ENCODE measurements at regions not wholly inside any gene's neighbourhood (a gene's known extent, or its start where the extent isn't known, plus 50 kb on each side); places are given as distances from the start of the nearest gene placed in this dataset.

DNA sequence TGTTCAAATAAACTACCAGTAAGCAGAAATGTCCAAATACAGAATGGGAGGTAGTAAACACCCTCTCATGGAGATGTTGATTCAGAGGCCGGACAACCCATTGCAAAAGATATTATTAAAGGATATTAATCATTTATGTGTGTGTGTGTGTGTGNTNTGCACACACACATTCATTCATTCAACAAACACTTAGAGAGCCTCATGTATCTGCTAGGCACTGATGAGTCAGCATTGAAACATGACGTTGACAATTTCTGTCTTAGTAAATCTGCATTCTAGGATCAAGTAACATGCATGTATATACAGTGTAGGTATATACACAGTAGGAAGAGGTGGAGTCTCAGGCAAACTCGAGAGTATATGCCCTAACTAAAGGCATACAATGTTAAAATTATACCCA, 187.0 kb downstream of the ZNF365 start:
- no peaks in the 10 kb centered on the region for H3K9me3 ChIP-seq
- no peaks in the 10 kb centered on the region for H3K36me3 ChIP-seq (ENCODE audit: low read depth, missing control alignments)
- DNase-seq, result no peak
- 69 to 92% methylated on average over 3 of the region's 3 CpGs for WGBS, 2 donors
- peaks cover 4% of the 10 kb centered on the region for H3K4me1 ChIP-seq
- H3K4me3 ChIP-seq, result no peak overlapping the region
- no peaks in the 10 kb centered on the region for H3K27me3 ChIP-seq
- no peak overlapping the region for H3K27ac ChIP-seq
- intact Hi-C loops (cut with DNase I; ENCODE audit: low total_unique reads), result no loop called here
- no peak for TF ChIP-seq POLR2A (IDR thresholded peaks at IDR 0.05)
- TF ChIP-seq, protein P1, sequence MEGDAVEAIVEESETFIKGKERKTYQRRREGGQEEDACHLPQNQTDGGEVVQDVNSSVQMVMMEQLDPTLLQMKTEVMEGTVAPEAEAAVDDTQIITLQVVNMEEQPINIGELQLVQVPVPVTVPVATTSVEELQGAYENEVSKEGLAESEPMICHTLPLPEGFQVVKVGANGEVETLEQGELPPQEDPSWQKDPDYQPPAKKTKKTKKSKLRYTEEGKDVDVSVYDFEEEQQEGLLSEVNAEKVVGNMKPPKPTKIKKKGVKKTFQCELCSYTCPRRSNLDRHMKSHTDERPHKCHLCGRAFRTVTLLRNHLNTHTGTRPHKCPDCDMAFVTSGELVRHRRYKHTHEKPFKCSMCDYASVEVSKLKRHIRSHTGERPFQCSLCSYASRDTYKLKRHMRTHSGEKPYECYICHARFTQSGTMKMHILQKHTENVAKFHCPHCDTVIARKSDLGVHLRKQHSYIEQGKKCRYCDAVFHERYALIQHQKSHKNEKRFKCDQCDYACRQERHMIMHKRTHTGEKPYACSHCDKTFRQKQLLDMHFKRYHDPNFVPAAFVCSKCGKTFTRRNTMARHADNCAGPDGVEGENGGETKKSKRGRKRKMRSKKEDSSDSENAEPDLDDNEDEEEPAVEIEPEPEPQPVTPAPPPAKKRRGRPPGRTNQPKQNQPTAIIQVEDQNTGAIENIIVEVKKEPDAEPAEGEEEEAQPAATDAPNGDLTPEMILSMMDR (IDR thresholded peaks at IDR 0.05), result no peak

DNA sequence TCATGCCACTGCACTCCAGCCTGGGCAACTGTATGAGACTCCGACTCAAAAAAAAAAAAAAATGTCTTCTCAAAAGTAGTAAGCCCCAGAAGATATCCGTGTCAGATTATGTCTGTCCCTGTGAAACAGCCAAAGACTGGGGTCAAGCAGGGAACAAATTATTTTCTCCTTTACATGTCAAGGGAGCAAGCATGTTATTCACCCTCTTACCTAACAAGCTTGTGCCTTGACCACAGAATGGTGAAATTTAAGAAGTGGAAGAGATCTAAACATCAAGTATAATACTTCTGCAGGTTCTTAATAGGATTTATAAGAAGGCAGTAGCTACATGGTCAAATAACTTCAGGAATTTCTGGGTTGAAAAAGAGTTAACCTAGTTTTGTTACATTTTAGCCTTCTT, 187.9 kb downstream of the ZNF365 start:
- Histone ChIP-seq H3K27me3 (no peaks in the 10 kb centered on the region), H3K9me3 (no peaks in the 10 kb centered on the region), H3K36me3 (ENCODE audit: low read depth, missing control alignments) (no peaks in the 10 kb centered on the region), H3K4me3 (no peak overlapping the region), H3K27ac (no peak overlapping the region), H3K4me1 (peaks cover 4% of the 10 kb centered on the region)
- TF ChIP-seq, protein P1 (IDR thresholded peaks at IDR 0.05), result no peak
- no peak for DNase-seq
- intact Hi-C loops (cut with DNase I; ENCODE audit: low total_unique reads), result no loop called here
- WGBS, 2 donors, result 80 to 85% methylated on average over 2 of the region's 2 CpGs

DNA sequence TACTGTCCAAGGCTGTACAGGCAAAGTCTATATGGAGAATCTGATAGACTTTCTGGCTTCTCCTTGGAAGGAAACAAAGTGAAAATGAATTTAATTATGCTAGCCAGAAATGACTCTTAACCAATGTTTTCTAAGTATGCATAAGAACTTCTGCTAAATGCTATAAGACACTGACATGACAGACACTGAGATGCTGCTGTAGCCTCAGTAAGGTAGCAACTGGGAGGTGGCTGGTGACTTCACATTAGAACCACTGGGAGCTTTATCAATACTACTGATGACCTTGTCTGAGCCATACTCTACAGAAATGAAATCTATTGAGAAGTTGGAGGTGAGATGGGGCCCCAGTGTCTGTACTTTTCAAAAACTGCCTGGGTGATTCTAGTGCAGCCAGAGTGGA, 188.6 kb downstream of the ZNF365 start:
- no peak overlapping the region for H3K4me3 ChIP-seq
- no peak for DNase-seq
- no peak overlapping the region for H3K27ac ChIP-seq
- no peaks in the 10 kb centered on the region for H3K9me3 ChIP-seq
- H3K27me3 ChIP-seq, result no peaks in the 10 kb centered on the region
- peaks cover 4% of the 10 kb centered on the region for H3K4me1 ChIP-seq
- H3K36me3 ChIP-seq (ENCODE audit: low read depth, missing control alignments), result no peaks in the 10 kb centered on the region
- no peak for TF ChIP-seq POLR2A (IDR thresholded peaks at IDR 0.05)
- TF ChIP-seq, protein P1 (IDR thresholded peaks at IDR 0.05), result no peak
- intact Hi-C loops (cut with DNase I; ENCODE audit: low total_unique reads), result no loop called here

DNA sequence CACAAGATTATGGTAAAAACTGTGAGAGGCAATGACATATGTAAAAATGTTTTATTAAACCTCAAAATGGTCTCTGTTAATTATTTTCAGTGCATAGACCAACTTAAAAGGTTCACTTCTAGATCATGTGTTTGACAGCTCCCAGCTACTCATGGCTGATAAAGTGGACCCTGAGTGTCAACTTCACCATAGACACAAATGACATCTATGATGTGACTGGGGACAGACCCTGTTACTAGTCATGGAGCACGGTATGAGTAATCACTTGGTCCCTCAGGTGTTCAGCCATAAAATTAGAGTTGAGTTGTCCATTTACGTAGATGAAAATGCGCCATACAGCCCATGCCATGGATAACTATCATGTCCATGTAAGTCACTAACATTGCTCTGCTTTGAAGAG, 199.8 kb downstream of the ZNF365 start:
- Histone ChIP-seq H3K4me3 (no peak overlapping the region), H3K9me3 (no peaks in the 10 kb centered on the region), H3K36me3 (ENCODE audit: low read depth, missing control alignments) (no peaks in the 10 kb centered on the region), H3K4me1 (no peaks in the 10 kb centered on the region), H3K27ac (no peak overlapping the region), H3K27me3 (no peaks in the 10 kb centered on the region)
- WGBS, 2 donors, result 90 to 92% methylated on average over 3 of the region's 3 CpGs
- no peak for DNase-seq
- intact Hi-C loops (cut with DNase I; ENCODE audit: low total_unique reads), result no loop called here
- no peak for TF ChIP-seq POLR2A (IDR thresholded peaks at IDR 0.05)
- TF ChIP-seq, protein P1 (IDR thresholded peaks at IDR 0.05), result no peak

DNA sequence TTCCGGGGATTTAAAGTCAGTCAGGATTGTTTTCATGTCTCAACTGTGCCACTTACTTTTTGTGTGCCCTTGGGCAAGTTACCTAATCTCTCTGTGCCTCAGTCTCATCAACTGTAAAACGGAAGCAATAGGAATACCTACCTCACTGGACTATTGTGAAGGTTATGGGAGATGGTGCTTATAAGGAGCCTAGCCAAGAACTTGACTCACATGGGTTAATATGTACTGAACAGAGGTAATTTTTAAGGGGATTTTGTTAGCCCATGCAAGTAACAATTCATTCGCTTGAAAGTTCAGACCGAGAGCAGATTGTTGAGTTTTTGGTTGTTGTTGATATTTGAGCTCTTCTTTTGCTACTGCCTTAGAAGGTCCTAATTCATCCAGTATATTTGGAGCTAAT, 202.9 kb downstream of the ZNF365 start:
- Histone ChIP-seq H3K4me1 (no peaks in the 10 kb centered on the region), H3K9me3 (no peaks in the 10 kb centered on the region), H3K4me3 (no peak overlapping the region), H3K36me3 (ENCODE audit: low read depth, missing control alignments) (no peaks in the 10 kb centered on the region), H3K27me3 (no peaks in the 10 kb centered on the region), H3K27ac (no peak overlapping the region)
- no peak for DNase-seq
- no peak for TF ChIP-seq POLR2A (IDR thresholded peaks at IDR 0.05)
- TF ChIP-seq, protein P1 (IDR thresholded peaks at IDR 0.05), result no peak
- 95 to 97% methylated on average over 4 of the region's 4 CpGs for WGBS, 2 donors
- intact Hi-C loops (cut with DNase I; ENCODE audit: low total_unique reads), result no loop called here

All from testis (tissue), 2 donors.